HPDE6-E6E7 (cell line): ENCODE measurements at regions not wholly inside any gene's neighbourhood (a gene's known extent, or its start where the extent isn't known, plus 50 kb on each side); places are given as distances from the start of the nearest gene placed in this dataset.
"Not testable (repeated sequence)": the region's sequence is repeated elsewhere in the genome, so short reads cannot be mapped to it uniquely, and the experiment has no call there.

Experiments
- DNase-seq: peaks from one replicate; pipeline ENCODE4 v3.0.0; 2011; ENCODE audit warnings: missing footprints; ENCODE audit errors: extremely low spot score

DNA sequence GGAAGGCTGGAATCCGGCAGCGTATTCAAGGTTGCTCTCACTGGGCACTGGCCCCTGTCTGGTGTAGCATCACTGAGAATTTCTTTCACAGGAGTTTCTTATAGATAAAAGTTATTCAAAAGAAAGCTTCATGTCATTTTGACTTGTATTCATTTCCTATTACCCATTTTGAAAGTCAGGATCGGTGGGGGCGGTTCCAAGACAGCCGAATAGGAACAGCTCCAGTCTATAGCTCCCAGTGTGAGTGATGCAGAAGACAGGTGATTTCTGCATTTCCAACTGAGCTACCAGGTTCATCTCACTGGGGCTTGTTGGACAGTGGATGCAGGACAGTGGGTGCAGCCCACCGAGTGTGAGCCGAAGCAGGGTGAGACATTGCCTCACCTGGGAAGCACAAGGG, 51.5 kb upstream of the CDC42EP3 start:
- not testable (repeated sequence) for DNase-seq

DNA sequence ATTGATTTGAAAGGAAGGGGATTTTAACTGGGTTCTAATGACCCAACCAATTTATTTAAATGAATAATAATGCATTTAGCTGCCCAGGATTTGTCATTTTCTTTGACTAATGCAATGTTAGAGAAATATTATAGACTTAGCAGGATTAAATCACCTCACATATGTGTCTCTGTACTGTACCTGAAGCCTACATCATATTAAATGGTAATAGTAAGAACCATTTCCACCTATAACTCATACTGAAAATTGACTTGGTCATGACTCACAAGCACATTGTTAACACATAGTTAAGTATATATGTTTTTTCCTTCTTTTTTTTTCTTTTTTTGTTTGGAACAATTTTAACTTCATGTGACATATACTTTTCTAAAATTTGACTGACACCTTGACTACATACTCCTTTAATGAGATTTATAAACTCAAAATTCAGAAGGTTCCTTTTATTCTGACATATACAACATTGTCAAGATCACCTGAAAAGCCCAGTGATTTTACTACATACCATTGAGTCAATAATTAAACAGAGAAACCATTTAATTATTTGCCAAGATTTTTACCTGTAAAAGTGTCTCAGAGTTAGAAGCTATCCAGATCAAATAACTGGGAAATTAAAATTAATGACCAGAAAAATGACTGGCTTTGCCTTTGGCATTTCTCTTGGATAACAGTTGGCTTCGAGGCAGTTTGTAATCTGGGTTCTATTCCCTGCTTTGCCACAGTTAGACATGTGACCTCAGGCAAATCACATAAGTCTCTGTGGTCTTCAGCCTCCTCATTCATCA, 58.8 kb upstream of the CDC42EP3 start:
- DNase-seq: no peak

DNA sequence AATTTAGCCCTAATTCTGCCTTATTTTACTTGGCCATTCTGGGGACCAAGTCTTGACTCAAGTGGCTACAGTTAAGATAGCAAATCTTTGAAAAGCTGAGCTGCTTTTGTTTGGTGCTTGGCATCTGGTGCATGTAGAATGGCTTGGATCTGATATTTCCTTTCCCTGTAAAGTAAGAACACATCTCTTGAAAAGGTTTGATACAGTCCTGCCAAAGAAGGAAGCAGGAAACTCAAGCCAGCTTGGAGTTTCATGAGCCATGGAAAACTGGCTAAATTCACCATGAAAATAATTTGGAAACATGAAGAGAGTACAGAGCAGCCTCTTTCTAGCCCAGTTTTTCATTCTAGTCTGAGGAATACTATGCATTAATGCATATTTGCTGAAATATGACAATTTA, 61.0 kb upstream of the CDC42EP3 start:
- not testable (repeated sequence) for DNase-seq

DNA sequence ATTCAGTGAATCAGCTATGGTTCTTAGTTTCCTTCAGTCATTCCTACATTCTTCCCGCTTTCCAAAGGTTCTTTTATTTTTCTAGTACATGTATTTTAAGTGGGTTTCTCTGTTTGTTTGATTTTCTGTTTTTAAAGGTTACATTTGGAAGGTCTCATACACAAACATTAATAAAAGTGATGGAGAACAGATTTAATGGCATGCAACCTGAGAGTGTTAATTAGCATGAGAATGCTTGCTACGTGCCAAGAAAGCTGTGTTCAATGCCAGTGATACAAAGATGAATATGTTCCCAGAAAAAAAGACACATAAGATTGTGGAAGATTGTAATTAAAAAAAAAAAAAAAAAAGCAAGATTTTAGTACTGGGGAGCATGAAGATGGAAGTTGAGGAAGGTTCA, 61.8 kb upstream of the CDC42EP3 start:
- DNase-seq: no peak

DNA sequence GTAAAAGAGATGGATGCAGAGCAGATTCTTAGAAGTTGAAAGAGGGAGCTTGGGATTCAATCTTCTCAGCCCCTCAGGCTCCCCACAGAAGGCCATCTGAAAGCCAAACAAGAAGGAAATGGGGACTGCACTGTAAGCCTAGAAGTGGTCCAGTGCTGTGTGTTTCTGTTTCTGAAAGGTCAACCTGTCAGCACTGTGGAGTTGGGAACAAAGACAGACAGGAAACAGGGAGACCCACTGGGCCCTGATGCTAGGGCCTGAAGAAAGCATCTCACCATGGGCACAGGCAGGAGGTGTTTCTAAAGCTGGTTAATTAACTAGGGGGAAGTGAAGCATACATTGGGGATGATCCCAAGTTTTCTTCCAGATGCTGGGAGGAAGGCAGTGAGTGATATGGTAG, 62.5 kb upstream of the CDC42EP3 start:
- not testable (repeated sequence) for DNase-seq

DNA sequence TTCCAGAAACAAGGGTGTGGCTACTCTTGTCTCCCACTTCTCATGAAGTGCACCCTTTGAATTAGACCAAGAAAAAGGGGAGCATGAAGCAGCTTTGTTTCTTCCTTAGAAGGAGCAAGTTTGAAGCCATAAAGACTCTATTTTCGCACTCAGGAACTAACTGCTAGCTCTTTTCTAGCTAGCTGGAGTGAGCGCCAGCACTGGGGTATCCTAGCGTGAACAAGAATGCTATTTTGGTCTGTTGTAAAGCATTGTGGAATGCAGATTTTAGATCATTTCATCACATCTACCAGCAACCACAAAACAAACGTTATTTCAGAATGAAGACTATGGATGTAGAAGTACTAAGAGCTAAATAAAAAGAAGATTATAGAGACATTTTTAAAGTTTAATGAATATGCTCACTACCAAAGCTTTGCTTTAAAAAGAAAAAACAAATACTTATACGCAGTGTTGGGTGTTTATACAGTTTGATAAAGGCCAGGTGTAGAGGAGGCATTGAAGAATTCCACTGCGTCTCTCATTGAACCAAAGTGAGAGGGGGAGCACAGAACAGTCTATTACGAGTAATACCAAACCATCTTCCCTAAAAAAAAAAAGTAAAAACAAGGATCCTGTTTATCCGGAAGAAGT, 63.6 kb upstream of the CDC42EP3 start:
- not testable (repeated sequence) for DNase-seq

DNA sequence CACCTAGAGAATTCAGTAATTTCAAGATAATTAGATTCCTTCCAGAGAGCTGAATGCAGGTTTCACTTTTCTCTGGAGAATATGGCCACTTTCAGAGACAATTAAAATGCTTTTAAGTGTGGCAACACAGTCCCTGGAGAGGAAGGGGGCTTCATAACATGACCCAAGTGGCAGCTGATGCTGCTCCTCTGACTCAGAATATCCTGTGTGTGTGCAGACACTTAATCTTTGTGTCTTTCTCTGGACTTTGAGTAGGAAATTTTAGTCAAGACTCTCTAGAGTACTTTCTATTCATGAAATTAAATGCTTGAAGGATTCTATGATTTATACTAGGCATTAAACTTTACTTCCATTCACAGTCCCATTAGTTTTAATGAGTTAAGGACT, 64.1 kb upstream of the CDC42EP3 start:
- not testable (repeated sequence) for DNase-seq

DNA sequence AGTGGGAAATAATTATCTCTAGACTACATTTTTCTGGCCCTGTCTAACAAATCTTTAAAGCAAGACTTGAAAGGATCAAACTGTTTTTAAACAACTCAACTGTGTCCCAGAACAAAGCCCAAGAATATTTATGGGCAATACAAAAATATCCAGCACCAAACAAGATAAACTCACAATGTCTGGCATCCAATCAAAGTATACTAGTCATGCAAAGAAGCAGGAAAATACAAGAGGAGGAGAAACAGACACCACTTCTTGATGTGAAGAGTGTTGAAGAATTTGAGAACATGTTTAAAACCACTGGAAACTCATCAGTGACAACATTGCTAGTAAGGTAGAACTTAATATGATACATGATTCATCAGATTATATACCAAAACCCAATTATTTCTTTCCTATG, 66.1 kb upstream of the CDC42EP3 start:
- DNase-seq: no peak

DNA sequence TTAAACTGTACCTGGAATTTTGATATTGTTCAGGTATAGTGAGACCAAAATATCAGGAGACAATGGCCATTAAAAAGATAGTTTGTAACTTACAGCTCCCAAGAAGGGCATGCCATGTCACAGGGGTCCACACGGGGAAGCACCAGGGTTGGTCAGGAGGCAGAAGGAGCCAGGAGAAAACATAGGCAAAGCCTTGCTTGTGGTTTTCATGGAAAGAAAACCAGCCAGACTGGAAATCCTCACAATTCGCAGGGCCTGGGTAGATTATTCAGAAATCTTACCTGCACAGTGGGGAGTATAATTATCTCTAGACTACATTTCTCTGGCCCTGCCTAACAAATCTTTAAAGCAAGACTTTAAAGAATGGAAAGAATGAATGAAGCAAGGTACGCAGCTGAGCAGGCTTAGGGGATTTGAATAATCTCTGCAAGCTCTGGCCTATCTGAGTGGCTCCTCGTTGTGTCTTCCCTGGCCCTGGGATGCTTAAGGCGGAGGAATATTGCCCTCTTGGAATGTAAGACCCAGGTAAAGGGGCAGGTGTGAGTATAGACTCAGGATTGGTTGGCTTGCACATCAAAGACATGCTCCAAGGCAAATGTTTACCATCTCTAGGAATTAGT, 66.9 kb upstream of the CDC42EP3 start:
- no peak for DNase-seq

DNA sequence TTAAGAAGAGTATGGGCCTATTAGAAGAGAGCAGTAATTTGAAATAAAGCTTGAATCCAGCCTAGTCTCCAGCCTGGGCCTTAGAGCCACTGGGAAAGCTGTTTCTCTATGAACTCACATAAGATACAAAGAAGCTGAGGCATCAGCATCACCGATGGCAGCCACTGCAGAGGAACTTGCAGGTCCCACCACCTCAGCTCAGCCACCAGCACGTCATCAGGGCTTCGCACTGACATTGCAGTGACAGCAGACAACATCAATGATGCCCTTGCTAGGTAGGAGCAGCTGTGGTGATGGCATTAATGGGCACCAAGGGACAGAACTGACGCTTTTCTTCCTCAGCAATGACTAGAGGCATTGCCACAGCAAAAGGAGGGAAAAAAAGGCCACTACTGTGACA, 67.7 kb upstream of the CDC42EP3 start:
- DNase-seq: no peak

DNA sequence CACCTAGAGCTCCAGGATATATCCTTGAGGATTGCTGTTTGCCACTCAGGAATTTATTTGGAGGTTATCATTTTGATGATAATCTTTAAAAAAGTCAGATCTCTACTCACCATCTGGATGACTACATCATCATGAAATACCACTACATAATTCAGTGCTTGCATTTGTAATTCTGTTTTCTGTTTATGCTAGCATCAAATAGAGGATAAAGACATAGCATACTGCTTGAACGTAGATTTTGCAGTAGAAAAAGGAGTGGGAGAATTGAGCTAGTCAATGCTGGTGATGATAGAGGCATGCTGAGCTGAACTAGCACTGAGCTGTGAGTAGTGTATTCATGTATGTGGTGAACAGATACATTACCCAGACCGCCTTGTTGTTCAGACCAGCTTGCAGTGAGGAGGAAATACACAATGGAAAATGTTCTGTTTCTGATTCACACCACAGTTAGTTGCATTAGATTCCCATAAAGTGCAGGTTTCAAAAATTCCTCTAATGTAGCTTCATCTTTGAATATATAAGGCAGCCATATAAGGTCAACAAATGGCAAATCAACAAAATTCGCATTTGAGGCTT, 68.8 kb upstream of the CDC42EP3 start:
- DNase-seq: no peak

DNA sequence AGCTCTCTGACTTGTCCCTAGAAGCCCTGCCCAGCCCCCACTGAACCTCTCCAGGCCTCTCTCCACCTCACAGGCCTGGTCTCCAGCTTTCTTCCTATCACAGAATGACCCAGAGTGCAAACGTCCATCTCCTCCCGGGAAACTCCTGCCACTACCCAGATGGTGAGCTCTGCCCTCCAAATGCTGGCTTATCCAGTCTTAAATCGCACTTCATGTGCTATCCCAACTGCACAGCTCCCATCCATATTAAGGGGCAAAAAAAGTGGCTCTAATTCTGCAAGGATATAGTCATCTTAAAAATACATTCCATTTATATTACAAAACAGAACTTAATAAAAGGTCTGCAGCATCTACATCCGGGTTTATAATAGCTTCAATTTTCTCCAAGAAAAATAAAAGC, 70.8 kb upstream of the CDC42EP3 start:
- no peak for DNase-seq

DNA sequence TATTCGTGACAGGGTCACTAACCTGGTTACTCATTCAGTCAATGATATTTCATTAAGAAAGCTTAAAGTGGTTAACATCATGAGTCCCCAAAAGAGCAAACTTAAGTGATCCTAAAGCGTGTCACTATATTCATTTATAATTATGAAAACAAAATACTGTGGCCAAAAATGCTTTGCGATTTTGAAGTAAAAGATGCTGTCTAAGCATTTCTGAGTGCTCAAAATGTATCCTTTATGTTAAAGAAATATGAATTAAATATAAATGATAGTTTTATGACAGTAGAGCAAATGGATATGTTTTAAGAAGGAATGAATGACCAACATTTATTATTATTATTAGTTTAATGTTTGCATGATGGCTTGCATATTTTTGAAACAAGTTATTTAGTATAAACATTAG, 72.6 kb upstream of the CDC42EP3 start:
- DNase-seq: no peak

DNA sequence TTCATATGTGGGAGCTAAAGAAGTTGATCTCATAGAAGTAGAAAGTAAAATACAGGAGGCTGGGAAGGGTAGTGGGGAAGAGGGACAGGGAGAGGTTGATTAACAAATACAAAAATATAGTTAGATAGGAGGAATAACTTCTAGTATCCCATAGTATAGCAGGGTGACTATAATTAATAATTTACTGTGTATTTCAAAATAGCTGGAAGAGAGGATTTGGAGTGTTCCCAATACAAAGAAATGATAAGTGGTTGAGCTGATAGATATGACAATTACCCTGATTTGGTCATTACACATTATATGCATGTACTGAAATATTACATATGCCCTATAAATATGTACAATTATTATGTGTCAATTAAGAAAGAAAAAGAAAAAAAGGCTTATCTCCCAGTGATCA, 73.5 kb upstream of the CDC42EP3 start:
- not testable (repeated sequence) for DNase-seq

DNA sequence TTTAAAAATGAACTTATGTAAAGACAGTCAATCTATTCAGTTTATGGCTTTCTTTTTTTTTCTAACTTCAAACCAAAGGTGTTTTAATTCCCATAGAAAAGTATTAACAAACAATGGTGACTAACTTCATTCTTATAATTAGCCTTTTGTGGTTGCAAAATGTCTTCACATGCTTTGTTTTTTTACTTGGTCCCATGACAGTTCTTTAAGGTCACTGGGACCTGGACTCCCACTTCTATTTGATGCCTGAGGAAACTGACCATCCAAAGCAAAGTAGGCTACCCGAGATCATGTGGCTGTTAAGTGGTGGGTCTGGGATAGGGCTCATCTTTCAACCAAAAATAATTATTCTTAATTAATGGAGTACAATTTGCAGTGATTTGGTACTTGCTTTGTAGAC, 74.6 kb upstream of the CDC42EP3 start:
- DNase-seq: not testable (repeated sequence)

DNA sequence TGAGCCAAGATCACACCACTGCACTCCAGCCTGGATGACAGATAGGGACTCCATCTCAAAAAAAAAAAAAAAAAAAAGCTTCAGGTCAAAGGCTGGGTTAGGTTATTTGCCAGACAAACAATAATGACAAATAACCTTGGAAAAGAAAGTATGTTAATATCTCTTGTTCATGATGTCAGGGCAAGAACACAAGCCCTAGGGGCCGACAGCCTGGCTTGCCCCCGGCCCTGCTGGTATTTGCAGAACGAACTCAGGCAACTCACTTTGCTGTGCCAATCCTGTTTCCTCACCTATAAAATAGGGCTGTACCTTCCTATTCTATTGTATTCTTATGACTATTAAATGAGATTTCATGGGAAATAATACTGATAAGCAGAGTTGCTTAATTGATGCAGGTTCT, 75.4 kb upstream of the CDC42EP3 start:
- no peak for DNase-seq

DNA sequence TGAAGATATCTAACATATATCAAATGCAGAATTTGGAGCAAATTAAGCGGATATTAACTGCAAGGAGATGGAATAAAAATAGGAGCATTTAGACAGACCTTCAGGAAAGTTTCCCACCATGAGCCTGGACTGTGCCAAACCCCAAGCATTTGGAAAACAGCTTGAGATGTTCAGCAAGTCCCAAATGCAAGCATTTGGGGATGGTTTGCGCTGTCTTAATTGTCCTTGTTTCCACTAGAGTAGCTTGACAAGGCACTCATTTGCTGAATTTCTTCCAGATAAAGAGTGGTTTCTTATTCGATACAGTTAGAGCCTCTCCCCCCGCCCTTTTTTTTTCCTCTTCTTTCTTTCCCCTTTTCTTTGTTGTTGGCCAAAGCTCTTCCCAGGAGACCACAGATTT, 77.1 kb upstream of the CDC42EP3 start:
- no peak for DNase-seq

DNA sequence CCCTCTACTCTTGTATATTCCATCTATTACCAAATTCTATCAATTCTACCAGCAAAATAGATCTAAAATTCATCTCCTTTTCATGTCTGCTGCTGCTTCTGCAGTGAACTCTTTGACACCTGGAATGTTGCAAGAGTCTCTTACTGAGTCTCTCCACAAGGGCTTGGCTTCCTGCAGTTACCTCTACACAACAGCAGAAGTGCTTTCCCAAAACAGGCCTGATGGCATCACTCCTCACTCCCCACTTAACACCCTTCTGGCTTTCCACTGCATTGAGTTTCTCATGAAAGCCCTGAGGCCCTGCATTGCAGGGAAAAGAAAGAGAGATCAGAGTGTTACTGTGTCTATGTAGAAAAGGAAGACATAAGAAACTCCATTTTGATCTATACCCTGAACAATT, 78.8 kb upstream of the CDC42EP3 start:
- DNase-seq: not testable (repeated sequence)

DNA sequence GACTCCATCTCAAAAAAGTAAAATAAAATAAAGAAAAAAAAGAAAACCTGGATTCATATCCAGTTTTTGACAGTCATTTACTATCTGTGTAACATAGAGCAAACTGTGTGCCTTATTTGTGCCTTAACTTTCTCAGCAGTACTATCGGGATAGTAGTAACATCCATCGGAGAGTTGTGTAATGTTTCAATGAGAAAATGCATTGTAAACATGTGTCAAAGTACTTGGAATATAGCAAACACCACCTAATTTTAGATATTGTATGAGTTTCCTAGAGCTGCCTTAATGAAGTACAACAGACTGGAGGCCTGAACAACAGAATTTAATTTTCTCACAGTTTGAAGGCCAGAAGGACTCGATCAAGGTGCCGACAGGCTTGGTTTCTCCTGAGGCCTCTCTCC, 81.3 kb upstream of the CDC42EP3 start:
- no peak for DNase-seq

DNA sequence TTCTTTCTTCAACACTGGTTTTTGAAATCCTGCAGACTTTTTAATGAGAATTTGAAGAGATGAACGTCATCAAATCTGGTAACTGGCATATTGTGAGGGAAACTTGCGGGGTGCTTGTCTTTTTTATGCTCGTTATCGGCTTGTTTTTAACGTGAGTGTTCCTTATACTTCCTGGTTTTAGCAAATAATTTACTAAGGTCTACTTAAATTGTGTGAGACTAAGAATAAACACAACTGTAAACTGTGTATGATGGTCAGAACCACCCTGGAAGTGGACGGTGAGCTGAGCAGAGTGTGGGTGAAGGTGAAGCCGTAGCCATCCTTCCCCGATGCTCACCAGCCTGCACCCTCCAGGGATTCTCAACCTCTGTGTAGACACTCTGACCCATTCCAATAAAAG, 82.3 kb upstream of the CDC42EP3 start:
- no peak for DNase-seq

DNA sequence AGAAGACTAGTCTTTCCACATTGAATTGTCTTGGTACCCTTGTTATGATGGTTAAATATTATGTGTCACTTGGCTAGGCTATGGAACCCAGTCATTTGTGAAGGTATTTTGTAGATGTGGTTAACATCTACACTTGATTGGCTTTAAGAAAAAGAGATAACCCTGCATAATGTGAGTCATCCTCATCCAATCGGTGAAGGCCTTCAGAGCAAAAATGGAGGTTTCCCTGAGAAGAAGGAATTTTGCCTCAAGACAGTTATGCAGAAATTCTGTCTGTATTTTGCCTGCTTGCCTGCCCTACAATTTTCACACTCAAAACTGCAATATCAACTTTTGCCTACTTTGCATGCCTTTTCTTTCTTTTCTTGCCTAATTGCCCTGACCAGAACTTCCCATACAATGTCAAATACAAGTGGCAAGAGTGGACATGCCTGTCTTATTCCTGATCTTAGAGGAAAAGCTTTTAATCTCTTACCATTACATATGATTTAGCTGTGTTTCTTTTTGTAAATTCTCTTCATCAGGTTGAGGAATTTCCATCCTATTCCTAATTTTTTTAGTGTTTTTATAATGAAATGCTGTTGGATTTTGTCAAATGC, 84.6 kb upstream of the CDC42EP3 start:
- DNase-seq: not testable (repeated sequence)

DNA sequence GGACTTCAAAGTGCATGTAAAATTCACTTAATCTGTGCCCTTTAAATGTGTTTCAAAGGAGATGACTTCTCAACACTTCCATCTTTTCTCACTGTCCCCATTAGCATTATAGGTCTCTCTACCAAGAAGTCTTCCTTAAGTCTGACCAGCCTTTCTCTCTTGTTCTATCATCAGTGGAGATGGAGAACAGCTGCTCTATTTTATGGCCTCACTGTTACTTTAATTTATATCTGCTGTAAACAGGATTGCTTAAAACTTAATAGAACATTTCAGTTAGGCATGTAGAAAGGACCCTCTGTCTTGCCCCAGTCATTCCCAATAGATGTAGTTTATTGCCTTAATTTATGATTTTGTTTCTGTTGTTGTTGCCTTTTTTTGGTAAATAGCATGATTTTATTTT, 86.0 kb upstream of the CDC42EP3 start:
- not testable (repeated sequence) for DNase-seq
